ENCODE measurements at regions not wholly inside any gene's neighbourhood (a gene's known extent, or its start where the extent isn't known, plus 50 kb on each side); places are given as distances from the start of the nearest gene placed in this dataset.

DNA sequence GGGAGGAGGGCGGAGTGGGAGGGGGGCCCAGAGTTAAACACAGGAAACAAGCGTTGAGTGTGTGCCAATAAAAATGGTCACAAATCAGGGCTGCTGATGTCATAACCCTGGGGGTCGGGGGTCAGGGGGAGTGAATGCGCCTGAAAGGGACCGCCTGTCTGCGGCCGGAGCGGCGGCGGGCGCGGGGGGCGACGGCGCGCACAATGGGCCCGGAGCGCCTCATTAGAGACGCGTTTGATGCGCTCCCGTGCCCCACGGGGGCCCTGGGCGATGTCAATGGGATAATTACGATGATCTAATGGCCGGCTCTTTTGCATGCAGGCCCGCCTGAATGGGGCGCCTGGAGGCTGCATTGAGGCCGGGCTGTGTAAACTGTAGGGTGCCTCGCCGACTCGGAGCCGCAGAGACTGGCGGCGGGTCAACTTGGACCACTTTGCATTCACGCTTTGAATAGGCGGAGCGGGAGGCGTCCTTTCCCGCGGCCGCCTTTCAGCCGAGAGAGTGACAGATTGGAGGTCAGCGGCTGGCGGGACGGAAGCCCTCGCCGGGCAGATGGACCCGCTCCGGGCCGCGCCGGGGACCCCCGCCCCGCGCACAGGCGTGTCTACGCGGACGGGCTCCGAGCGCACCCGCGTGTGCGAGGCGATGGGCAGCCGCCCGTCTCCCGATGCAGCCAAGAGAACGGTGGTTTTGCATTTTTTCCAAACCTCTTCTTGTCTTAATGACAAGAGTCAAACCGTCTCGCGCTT is 296.1 kb downstream of the TFAP2C start:
- DNase-seq (ENCODE audit: low read depth in 3 of 3): no peak

DNA sequence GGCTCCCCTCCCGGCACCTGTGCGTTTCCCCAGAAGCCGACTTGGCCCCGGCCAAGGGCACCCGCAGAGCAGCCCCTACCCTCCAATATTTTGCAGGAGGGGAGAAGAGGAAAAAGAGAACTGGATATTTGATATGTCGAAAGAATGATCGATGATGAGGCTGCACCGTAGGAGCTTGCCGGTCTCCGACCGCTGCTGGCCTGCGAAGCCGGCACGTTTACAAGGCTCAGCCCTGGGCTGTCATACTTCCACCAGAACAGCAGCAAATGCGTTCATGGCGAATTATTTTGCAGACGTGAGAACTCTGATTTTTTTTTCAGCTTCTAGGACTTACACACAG is 296.7 kb downstream of the TFAP2C start:
- no peak for DNase-seq (ENCODE audit: low read depth in 3 of 3)

DNA sequence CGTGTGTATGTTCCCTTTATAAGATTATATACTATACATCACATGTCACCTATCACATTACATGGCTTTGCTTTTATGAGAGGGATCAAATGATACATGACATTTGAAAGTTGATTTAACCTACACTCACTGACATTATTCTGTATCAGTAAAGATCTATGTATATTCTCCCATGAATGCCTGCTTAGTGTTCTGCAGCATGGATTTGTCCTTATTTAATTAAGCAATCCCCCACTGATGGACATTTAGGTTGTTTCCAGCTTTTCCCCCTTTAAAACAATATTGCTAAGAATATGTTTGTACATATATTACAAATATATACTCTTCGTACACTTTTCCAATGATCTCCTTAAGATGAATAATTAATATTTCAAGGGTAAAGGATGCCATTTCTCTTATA is 297.4 kb downstream of the TFAP2C start:
- DNase-seq (ENCODE audit: low read depth in 3 of 3): no peak

DNA sequence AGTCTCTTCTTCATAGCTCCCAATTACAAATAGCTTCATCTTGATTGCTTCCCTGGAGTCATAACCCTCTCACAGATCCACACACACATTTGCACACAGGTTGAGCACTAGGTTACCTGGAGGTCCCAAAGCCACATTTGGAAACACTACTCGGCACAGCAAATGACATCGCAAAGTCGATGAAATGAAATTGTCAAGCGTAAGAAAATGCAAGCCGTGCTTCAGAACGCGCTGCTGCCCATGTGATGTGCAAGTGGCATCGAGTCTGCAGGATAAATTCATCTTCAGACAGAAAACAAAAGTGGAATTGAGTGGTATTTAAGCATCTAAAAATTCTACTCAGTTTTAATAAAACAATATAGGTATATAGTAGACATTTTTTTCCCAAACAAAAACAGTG is 298.0 kb downstream of the TFAP2C start:
- DNase-seq (ENCODE audit: low read depth in 3 of 3): no peak

GRCh38 chr20:56928007-56928406 is 298.9 kb downstream of the TFAP2C start:
- DNase-seq (ENCODE audit: low read depth in 3 of 3): no peak

GRCh38 chr20:56929606-56930005 is 300.5 kb downstream of the TFAP2C start:
- no peak for DNase-seq (ENCODE audit: low read depth in 3 of 3)

GRCh38 chr20:56930876-56931275 is 301.8 kb downstream of the TFAP2C start:
- DNase-seq (ENCODE audit: low read depth in 3 of 3): no peak

DNA sequence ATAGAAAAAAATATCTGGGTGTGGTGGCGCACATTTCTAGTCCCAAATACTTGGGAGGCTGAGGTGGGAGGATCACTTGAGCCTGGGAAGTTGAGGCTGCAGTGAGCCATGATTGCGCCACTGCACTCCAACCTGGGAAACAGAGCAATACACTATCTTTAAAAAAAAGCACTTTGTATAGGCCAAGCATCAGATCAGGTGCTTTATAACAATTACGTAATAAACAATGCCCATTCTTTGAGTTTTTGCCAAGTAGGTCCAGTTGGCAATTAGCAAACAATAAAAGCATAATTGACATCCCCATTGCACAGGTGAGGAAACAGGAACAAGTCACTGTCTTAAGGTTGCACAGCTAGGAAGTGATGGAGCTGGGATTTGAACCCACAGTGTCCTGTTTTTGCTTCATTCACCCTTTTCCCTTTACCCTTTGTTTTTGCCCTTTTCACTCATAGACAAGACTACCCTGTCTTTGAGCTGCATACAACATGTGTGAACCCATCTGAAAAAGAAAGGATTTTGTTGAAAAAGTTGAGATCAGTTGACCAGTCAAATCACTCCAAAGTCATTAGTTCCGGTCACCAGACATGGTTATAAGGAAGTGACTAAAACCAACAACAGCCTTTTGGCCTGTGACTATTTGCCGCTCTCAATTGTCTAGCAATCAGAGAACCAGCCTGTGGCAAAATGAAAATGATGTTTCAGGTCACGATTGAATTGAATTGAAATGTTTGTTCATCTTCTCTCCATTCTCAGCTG is 303.6 kb downstream of the TFAP2C start:
- DNase-seq (ENCODE audit: low read depth in 3 of 3): no peak

DNA sequence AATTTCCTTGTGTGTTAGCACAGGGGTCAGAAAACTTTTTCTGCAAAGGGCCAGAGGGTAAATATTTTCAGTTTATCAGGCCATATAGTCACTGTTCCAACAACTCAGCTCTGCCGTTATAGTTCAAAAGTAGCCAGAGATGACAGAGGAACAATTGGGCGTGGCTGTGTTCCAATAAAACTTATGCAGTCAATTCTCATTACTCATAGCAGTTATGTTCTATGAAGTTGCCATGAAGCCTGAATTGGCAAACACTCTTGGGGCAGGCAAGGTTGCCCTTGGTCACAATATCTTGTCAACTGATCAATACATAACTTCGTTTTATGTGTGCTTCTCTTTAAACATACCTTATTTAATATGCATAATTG is 304.2 kb downstream of the TFAP2C start:
- no peak for DNase-seq (ENCODE audit: low read depth in 3 of 3)

GRCh38 chr20:56934888-56935287 is 305.8 kb downstream of the TFAP2C start:
- DNase-seq (ENCODE audit: low read depth in 3 of 3): no peak

DNA sequence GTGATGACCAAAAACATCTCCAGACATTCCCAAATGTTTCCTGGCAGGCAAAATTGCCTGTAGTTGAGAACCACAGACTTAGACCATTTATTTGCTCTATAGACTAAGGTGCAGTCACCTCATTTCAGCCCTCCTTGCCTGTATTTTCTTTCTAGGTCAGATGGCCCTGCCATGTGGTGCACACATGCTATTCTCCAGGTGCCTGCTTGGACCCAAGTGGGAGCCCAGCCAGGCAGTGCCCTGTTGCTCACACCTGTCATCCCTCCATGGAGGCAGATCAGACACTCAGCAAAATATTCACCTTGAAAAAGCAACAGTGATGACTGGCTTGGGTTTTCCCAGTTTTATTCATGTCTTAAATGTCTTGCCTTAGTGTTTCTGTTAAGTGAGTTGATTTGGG is 311.4 kb downstream of the TFAP2C start:
- DNase-seq (ENCODE audit: low read depth in 3 of 3): no peak

DNA sequence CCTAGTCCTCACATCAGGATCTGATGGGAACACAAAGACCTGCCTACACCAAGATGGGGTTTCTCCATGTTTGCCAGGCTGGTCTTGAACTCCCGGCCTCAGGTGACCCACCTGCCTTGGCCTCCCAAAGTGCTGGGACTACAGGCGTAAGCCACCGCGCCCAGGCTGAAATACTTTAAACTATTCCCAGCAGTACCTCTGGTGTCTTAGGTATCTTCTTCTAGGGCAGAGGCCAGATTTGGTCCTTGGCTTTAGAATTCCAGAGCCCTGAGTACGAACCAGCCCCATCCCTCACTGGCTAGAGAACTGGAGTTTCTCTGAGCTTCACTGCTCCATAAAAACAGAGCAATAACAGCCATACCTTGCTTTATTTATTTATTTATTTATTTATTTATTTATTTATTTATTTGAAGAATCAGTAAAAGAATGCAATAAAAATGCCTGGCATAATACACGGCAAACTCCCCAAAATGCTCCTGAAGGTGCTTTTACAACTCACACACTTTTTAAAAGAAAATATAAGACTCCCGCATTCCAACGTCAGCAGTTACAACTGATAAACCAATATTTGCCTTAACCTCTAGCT is 312.1 kb downstream of the TFAP2C start:
- DNase-seq (ENCODE audit: low read depth in 3 of 3): no peak

DNA sequence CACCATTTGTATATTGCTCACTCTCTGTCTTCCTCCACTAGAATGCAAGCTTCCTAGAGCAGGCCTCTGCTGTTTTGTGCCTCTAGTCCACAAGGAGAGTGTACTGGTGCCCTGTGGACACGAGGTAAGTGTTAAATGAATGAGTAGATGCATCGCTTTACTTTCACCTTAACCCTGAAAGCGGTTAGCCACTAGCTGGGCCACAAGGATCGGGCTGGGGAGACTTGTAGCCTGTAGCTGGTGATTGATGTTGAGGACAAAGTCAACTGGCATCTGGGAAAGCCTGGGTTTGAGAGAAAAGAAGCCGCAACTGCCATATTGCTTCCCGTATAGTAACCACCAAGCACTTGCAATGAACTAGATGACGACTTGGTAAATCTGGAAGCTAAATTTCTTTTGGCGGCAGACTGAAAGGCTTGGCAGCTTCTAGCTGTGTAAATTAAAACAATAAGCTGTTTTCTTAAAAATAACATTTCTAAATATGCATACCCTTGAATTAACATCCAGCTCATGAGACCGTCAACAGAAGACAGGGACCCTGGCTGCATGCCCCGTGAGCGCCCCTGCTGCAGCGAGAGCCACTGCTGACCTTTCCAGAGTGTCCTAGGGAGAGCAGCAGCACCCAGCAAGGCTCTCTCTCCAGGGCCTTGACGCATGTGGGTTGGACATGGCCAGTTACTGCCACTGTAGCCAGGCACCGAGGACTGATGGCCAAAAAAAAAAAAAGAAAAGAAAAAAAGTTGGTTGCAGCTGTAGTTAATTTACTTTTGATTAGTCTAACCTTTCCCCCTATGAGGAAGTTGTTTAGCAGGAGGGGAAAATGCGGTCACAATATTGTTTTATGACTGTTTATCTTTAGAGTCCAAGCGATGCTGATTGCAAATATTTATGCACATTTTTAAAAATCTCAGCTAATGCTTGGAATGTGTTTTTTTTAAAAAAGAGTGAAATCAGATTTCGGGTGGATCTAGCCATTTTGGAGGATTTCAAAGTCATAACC is 315.1 kb downstream of the TFAP2C start:
- DNase-seq (ENCODE audit: low read depth in 3 of 3): no peak

DNA sequence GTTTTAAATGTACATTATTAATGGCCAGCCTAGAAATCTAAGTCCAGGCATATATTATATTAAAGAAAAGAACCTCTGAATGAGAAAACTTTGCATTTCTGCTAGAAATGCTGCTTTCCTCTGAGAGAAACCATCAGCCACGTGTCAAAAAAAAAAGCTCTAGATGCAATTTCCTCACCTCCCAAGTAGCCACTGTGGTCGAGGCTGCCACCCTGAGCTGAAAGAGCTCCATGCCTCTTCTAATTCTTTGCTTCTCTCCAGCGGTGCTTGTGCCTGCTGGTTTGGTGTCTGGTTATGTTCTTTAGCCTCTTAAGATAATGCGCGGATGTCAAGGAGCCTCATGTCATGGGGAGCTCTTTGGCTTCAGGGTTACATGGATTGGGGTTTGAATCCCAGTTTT is 316.0 kb downstream of the TFAP2C start:
- no peak for DNase-seq (ENCODE audit: low read depth in 3 of 3)

GRCh38 chr20:56945901-56946300 is 316.8 kb downstream of the TFAP2C start:
- DNase-seq (ENCODE audit: low read depth in 3 of 3): no peak

- no peak for DNase-seq (ENCODE audit: low read depth in 3 of 3)
Measured at GRCh38 chr20:56949318-56949717, 317.1 kb downstream of the BMP7 start.

DNA sequence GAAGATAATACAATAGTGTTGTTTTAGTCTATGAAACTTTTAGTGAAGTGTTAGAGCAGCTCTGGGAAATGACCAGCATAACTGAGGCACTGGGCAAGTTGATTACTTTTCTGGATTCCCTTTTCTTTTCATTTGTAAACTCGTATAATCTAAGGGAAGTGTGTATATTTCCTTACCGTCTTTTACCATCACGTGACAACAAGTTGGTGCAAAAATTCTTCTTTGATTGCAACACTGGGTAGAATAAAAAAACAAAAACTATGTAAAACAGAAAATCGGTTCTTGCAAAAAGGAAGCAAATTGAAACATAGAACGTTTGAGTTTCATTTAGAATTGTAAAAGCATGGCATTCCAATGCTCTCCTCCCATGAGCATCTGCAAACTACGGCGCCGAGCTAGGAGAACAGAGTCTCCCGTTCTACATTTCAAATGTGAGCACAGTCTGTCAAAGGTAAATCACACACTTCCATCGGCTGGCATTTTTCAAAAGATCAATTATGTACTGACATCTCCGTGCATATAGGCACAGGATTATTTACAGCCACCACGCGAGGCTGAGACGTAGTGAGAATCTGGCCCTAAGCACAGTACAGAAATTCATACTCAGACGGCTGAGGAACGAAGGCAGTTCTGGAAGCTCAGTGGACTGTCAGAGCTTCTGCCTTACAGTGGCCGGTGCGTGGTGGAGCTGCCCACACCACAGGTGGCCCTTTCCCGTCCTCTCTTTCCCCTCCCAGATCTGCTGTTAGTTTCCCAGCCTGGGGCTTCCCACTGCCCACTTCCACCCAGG is 314.0 kb downstream of the BMP7 start:
- DNase-seq (ENCODE audit: low read depth in 3 of 3): no peak

DNA sequence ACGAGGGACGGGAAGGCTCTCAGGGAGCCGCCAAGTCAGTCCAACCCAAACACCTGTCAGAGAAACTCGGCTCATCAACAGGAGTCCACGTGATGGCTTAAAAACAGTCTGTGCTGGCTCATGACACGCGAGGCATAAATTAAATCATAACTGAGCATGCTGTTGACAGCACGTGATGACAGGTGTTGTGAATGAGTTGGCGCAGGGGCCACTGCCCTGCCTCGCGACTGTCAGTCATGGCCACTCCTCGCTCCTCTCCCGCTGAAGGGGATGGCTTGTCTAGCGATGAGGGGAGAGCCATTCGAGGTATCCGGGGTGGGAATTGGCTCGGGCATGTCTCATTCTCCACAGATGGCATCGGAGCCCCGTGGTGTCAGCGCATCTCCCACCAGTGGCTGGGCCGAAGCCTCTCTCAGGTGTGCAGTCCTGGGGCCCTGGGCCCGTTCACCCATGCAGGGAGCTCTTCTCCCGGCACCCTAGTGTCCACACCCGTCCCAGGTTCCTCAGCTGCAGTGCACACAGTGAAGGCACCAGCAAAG is 313.3 kb downstream of the BMP7 start:
- no peak for DNase-seq (ENCODE audit: low read depth in 3 of 3)

GRCh38 chr20:56954797-56955196 is 311.6 kb downstream of the BMP7 start:
- DNase-seq (ENCODE audit: low read depth in 3 of 3): no peak

DNA sequence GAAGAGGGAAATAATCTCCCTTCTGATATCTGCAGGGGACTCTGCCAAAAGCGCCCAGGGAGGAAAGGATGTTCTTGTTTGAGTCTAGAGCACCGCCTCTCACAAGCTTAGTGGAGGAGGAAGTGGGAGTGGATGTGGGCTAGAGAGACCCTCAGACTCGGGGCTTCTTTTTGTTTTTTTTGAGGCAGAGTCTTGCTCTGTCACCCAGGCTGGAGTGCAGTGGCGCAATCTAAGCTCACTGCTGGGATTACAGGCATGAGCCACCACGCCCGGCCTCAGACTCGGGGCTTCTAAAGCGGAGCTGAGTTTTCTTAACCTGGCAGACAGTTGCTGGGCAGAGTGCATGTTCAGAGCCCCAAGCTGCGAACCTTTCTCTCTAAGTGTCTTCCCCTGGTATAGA is 310.8 kb downstream of the BMP7 start:
- no peak for DNase-seq (ENCODE audit: low read depth in 3 of 3)

GRCh38 chr20:56956534-56956933 is 309.9 kb downstream of the BMP7 start:
- DNase-seq (ENCODE audit: low read depth in 3 of 3): no peak
